ENCODE measurements at regions not wholly inside any gene's neighbourhood (a gene's known extent, or its start where the extent isn't known, plus 50 kb on each side); places are given as distances from the start of the nearest gene placed in this dataset.

DNA sequence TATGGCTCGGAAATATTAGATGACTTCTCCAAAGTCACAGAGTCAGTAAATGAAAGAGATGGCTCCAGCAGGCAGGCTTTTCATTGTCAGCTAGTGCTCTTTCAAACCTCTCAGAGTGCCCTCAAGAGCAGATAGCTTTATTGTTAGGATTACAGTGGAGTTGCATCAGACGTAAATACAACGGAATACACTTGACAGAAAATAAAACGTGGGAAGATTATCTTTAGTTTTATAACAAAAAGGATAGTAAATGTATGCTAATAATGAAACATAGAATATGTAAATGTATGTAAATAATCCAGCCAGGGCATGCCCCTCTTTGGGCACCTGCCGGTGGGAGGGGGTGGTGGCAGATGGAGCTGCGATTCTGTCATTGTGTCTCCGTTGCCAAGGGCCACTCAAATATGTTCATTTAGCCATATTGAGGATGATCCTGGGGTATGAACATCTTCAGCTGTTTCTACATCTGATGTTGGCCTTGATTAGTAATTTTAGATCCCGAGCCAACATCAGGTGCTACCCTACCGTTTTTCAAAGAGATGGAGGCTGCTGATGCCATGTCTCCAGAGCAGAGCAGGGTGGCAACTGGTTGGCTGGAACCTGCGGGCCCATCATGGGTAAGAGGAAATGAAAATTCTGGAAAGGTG is 358.3 kb upstream of the SULF2 start:
- TF ChIP-seq, protein P1, sequence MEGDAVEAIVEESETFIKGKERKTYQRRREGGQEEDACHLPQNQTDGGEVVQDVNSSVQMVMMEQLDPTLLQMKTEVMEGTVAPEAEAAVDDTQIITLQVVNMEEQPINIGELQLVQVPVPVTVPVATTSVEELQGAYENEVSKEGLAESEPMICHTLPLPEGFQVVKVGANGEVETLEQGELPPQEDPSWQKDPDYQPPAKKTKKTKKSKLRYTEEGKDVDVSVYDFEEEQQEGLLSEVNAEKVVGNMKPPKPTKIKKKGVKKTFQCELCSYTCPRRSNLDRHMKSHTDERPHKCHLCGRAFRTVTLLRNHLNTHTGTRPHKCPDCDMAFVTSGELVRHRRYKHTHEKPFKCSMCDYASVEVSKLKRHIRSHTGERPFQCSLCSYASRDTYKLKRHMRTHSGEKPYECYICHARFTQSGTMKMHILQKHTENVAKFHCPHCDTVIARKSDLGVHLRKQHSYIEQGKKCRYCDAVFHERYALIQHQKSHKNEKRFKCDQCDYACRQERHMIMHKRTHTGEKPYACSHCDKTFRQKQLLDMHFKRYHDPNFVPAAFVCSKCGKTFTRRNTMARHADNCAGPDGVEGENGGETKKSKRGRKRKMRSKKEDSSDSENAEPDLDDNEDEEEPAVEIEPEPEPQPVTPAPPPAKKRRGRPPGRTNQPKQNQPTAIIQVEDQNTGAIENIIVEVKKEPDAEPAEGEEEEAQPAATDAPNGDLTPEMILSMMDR (IDR thresholded peaks at IDR 0.05; ENCODE audit: borderline replicate concordance, extremely low read depth, low read length, poor library complexity, severe bottlenecking) = no peak
- TF ChIP-seq EZH2 (IDR thresholded peaks at IDR 0.05; ENCODE audit: borderline replicate concordance, low read depth, low read length, severe bottlenecking) = no peak
